ENCODE measurements at regions not wholly inside any gene's neighbourhood (a gene's known extent, or its start where the extent isn't known, plus 50 kb on each side); places are given as distances from the start of the nearest gene placed in this dataset.

- Histone ChIP-seq H3K4me3 (no peak overlapping the region), H3K27ac (ENCODE audit: control insufficient read depth, insufficient read depth) (no peak overlapping the region), H3K9me3 (replicated peaks; ENCODE audit: control insufficient read depth, insufficient read depth, low read length) (no peaks in the 10 kb centered on the region), H3K4me2 (ENCODE audit: control insufficient read depth, insufficient read depth) (no peak overlapping the region), H3K4me1 (ENCODE audit: control insufficient read depth, insufficient read depth, low read length) (no peaks in the 10 kb centered on the region), H3K79me2 (ENCODE audit: control insufficient read depth, insufficient read depth, low read length) (no peaks in the 10 kb centered on the region), H3K27me3 (replicated peaks in 1 of 2; ENCODE audit: control insufficient read depth in 2 of 2, insufficient read depth in 2 of 2, low read length in 1 of 2) (no peaks in the 10 kb centered on the region), H2AFZ (ENCODE audit: control insufficient read depth, low read depth, low read length) (no peak overlapping the region), H4K20me1 (ENCODE audit: control insufficient read depth, insufficient read depth) (no peaks in the 10 kb centered on the region), H3K9ac (ENCODE audit: control insufficient read depth, insufficient read depth, low read length) (no peak overlapping the region), H3K36me3 (ENCODE audit: control insufficient read depth in 2 of 2, insufficient read depth in 2 of 2, low read length in 1 of 2) (no peaks in the 10 kb centered on the region)
- ATAC-seq: no peak
- WGBS (ENCODE audit: insufficient coverage, insufficient replicate concordance, low lambda C conversion rate, missing lambda C conversion rate): 50% methylated on average over 1 of the region's 1 CpG
- no peak for DNase-seq (ENCODE audit: low read depth, low spot score)
- FAIRE-seq: no peak
- BruUV-seq (replicated peaks): no TSS peak
- ChIA-PET POLR2A (no interaction called here), RAD21 (ENCODE audit: unreplicated experiment) (no interaction called here), CTCF (no interaction called here), SMC1A (ENCODE audit: uncharacterized antibody, unreplicated experiment) (no interaction called here)
- intact Hi-C loops (cut with micrococcal nuclease; ENCODE audit: unreplicated experiment): no loop called here
- in situ Hi-C loops (cut with MboI): no loop called here
- TF ChIP-seq RAD51 (IDR thresholded peaks at IDR 0.05): no peak
- TF ChIP-seq E2F8 (IDR thresholded peaks at IDR 0.05; ENCODE audit: low read depth, partially characterized antibody): no peak
- no peak for TF ChIP-seq POU2F2 (IDR thresholded peaks at IDR 0.05; ENCODE audit: borderline replicate concordance, low read depth, low read length)
- TF ChIP-seq ATF3 (IDR thresholded peaks at IDR 0.05; ENCODE audit: borderline replicate concordance, extremely low read depth, low read depth, low read length): no peak
- TF ChIP-seq PAX8 (IDR thresholded peaks at IDR 0.05): no peak
- TF ChIP-seq SMAD5 (IDR thresholded peaks at IDR 0.05; ENCODE audit: low read depth): no peak
- TF ChIP-seq CTCF (IDR thresholded peaks at IDR 0.05 in 2 of 3, conservative IDR thresholded peaks at IDR 0.05 in 1 of 3; ENCODE audit: control insufficient read depth in 2 of 3, extremely low read depth in 1 of 3, insufficient read depth in 1 of 3, low read depth in 3 of 3, low read length in 3 of 3): no peak
- no peak for TF ChIP-seq CHD2 (IDR thresholded peaks at IDR 0.05; ENCODE audit: borderline replicate concordance, low read depth, low read length)
- no peak for TF ChIP-seq MEF2A (IDR thresholded peaks at IDR 0.05; ENCODE audit: insufficient read depth, low read depth, low read length)
- TF ChIP-seq MYC (IDR thresholded peaks at IDR 0.05; ENCODE audit: insufficient read depth, insufficient read length, insufficient replicate concordance, low read length, severe bottlenecking): no peak
- TF ChIP-seq HDAC6 (IDR thresholded peaks at IDR 0.05; ENCODE audit: unreplicated experiment): no peak
- TF ChIP-seq IRF3 (IDR thresholded peaks at IDR 0.05): no peak
- TF ChIP-seq CUX1 (IDR thresholded peaks at IDR 0.05; ENCODE audit: insufficient replicate concordance, low read depth, low read length): no peak
Observed at GRCh38 chr9:81108821-81109220, 580.5 kb downstream of the TLE1 start.

All from GM12878 (cell line).